Fibroblast of skin of left biceps (primary cell): ENCODE measurements at regions not wholly inside any gene's neighbourhood (a gene's known extent, or its start where the extent isn't known, plus 50 kb on each side); places are given as distances from the start of the nearest gene placed in this dataset.
A peak's percentile ranks its signal among the peaks of the same experiment; 100 is the strongest.

Experiments
- DNase-seq, 2 experiments: peaks; one replicate each; pipeline ENCODE4 v3.0.0-alpha.2; 2013; ENCODE audit warnings: low read depth in 2 of 2

DNA sequence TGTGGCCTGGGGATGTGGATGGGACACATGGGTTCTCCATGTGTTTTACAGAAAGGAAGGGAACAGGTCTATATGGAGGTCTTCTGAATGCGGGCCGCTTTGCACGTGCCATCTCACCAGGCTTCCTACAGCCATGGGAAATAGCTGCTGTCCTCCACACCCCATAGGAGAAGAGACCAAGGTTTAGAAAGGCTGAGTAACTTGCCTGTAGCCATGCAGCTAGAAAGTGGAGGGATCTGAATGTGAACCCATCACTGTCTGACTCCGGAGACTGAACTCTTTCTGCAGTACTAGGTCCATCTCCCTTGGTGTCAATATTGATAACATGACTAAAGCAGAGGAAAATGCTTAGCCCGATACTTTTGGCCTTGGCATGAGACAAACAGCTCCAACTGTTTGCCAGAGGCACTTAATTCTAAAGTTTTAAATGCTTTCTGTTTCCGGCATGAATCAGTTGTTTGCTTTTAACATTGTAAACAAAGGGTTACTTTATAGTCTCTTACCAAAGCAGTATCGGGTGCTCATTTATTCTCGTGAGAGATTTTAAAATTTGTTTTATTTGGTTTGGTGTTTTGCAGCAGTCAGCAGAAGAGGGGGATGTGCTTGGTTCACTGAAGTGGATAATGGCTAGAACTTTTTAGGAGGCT is 64.8 kb upstream of the LOXL4 start:
- no peak for DNase-seq

DNA sequence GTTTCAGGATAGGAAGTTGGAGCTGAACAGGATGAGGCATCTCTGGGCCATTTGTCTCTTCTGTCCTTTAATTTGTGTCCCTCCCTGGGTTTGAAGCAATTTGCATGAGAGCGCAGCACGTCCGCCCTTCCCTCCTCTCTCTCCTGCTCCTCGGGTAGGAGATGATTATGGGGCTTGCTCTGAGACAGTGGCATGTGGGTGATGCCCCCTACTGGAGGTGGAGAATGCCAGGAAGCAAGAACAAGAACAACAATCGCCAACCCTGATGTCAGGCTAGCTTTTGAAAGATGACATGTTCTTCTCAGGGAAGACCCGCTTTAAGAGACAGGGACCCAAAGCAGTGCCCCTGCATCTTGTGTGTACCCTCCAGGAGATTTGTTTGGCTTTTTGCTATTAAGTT is 63.9 kb upstream of the LOXL4 start:
- DNase-seq = no peak

DNA sequence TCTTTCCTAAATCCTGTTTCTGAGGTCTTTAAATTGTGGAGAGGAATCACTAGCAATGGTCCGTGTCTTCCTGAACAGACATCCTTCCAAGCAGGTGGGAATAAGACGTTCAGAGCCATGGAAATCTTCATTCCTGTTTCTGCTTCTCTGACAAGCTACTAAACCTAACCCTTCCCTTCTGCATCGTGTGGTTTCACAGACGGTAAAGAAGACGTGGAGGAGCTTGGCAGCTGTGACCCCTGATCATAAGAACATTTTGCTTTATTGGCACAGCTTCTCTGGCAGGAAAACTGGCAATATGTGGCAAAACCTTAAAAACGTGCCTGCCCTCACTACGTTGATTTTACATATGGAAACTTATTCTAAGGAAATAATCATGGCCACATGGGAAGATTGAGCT is 63.0 kb upstream of the LOXL4 start:
- no peak for DNase-seq

DNA sequence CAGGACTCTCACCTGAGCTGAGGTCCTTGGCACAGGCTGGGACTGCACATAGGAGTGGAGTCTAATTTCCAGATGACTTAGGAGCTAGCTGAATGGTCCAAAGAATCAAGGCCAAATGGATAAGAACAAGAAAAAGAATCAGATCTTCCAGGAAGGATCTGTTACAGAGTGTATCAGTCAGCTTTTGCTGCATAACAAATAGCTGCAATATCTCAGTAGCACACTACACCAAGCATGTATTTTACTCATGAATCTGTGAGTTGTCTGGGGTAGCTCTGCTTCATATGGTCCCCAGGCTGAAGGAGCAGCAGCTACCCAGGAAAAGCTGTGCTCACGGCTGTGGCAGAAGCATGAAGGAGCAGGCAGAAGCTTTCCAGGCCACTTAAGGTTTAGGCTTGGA is 60.6 kb upstream of the LOXL4 start:
- DNase-seq = no peak

DNA sequence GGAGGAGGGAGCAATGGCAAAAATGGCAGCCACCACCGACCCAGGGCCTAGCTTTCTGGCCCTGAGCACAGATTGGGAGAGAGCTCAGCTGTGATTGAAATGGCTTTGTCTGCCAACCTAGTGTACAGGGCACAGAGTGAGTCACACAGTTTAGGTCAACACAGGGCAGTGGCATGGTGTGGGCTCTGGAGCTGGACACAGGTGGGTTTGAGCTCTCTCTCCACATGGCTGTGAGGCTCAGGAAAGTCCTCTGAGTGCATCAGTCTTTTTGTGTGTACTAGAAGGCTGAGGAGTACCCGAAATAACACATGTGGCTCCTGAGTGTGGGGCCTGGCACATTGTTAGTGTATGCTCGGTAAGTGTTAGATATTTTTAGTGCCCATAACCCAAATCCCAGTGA is 60.2 kb upstream of the LOXL4 start:
- no peak for DNase-seq

DNA sequence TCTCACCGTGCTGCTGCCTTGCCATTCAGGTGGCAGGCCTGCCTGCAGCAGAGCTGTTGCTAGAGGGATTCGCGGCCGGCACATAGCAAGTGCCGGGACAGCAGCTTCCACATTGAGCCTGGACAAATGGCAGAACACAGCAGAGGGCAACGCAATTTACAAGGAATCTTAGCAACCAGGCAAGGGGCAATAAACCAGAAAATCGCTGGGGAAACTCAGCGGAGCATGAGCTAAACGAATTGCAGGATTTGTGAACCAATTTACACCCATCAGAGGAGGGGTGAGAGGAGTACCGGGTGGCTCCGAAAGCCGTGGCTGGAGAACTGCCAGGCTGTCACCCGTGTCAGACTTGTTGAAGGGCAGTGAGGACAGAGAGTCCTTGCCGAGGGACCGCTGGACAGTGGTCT is 58.6 kb upstream of the LOXL4 start:
- no peak for DNase-seq

DNA sequence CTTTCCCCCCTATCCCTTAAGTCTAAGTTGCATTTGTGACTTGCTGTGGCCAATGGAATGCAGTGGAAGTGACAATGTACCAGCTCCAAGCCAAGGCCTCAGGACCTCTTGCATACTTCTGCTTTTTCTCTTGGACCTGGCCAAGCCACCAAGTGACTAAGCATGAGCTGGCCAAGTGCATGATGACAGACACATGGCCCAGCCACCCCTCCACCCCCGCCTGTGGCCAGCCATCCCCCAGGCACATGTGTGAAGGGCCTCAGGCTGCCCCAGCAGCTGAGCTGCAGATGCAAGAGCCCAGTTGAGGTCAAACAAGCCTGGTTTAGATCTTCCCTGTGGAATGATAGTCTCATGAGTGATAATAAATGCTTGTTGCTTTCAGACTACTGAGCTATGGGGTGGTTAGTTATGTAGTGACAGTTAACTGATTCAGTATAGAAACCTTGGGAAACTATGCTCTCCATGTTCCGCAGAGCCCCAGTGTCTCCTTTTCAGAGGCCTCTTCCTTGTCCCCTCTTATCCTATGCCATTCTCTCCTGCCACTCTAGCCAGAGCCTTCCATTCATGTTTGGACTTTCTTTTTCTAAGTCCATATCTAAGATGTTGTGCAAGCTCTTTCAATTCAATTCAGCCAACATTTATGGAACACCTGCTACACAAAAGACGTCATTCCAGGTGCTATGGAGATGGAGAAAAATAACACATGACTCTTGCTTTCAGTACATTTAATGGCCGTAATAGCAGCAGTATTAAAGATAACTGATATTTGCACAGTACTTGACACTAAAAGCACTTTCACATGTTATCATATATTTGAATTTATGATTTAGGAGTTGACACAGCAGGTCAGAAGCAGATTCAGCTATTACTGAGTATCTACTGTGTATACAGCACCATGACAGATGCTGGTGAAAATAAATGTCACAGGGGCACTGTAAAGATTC is 55.5 kb upstream of the LOXL4 start:
- peak; percentile 73 to 75 for DNase-seq

DNA sequence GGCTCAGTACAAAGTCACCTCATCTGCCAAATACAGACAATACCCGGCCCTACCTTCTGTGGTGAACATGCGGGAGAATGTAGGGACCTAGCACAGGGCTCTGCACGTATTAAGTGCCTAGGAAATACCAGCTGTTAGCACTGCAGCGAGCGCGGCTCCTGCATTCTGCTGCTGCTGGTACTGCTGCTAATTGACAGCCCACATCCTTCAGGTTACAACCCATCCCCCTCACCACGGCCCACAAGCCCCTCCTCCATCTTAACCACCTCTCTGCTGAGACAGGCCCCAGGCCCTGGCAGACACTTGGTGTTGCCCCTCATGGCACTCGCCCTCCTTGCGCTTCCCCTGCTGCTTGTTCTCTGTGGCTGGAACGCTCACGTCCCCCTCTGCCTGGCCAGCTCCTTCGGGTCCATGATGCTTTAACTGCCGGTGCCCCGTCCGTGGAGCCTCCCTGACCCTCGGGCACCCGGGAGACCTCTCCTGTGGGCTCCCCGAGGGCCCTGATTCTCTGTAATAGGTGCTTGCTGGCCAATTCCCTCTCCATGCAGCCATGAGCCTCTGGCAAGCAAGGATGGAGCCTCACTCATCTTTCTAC is 53.3 kb upstream of the LOXL4 start:
- DNase-seq = no peak

DNA sequence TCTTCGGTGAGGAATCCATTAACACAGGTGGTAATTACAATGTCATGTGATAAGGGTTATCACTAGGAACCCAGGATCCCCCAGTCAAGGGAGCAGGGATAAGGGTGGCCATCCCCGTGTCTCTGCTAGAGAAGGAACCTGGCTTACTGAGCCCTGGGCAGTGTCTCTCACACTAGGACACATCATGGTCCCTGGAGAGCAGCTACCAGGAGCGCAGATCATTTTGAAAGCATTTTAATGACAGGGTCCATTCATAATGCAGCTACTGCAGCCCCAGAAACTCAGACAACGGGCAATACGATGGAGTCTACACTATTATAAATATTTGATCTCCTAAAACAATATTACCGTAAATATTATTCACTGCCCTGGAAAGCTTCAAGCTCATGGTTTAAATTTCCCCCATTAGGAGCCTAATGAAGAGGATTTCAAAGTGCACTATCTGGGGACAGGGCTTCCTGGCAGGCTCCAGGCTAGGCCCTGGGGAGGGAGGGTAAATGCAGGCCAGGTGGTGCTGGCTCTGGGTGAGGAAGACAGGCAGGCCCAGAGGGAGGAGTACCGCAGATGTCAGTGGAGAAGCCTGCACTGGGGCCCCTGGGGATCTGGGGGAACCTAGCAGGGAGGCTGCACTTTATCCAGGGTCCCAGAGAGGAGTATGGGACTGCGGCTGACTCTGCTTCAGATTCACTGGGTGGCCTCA is 52.6 kb upstream of the LOXL4 start:
- DNase-seq = no peak

DNA sequence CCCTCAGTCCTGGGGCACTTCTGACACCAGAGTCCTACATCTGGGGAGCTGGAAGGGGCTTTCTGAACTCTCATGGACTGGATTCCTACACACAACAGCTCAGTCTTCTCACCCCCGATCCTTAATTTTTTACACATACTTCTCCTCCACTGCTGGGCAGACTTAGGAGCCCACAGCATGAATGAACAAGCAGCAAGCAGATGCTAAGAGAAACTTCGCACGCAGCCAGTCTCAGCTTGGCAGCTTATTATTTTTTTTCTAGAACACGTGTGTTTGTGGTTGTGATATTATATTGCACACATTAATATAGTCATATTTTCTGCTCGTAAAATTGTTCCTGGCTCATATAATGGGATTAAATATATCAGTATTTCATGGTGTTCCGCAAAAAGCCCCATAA is 50.9 kb upstream of the LOXL4 start:
- DNase-seq = no peak
